ENCODE measurements at regions not wholly inside any gene's neighbourhood (a gene's known extent, or its start where the extent isn't known, plus 50 kb on each side); places are given as distances from the start of the nearest gene placed in this dataset.

DNA sequence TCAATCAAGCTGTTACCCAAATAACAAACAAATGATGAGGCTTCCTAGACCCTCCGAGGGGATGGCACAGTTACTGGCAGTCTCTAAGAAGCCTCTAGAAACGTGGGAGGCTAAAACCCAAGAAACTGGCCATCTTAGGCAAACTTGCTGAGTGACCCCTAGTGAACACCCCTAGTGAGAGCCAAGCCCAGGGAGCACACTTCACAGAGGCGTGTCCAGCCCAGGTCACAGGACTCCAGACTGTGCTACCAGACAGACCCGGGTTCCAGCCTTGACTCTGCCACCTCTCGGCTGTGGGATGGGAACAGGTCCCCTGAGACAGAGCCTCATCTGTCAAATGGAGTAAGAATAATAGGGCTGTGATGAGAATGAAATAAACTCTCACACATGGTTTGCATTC lies 83.5 kb upstream of the ASAP2 start:
- ChIA-PET POLR2A (no interaction called here), CTCF (no interaction called here)
- peaks cover 7% of the 10 kb centered on the region for H3K9me3 Mint-ChIP-seq
- DNase-seq: no peak
- H3K27me3 Mint-ChIP-seq: peaks cover 3% of the 10 kb centered on the region
- H3K4me1 Mint-ChIP-seq: no peaks in the 10 kb centered on the region
- H3K36me3 Mint-ChIP-seq (ENCODE audit: low read depth): no peaks in the 10 kb centered on the region
- H3K27ac Mint-ChIP-seq: no peak overlapping the region
- no peak overlapping the region for H3K4me3 Mint-ChIP-seq

DNA sequence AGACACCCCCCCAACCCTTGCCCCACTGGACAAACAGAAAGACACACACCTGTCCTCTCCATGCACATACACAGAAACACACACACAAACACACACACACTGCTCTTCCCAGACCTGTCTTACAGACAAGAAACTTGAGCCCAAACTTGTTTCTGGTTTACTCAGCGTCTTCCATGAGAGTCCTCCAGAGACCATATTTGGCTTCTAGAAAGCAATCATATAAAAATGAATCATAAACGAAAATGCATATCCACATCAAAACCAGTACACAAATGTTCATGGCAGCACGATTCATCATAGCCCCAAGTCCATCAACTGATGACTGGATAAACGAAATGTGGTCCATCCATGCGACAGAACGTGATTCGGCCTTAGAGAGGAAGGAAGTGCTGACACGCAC lies 84.2 kb upstream of the ASAP2 start:
- ChIA-PET POLR2A (no interaction called here), CTCF (no interaction called here)
- no peaks in the 10 kb centered on the region for H3K36me3 Mint-ChIP-seq (ENCODE audit: low read depth)
- H3K4me1 Mint-ChIP-seq: no peaks in the 10 kb centered on the region
- no peak overlapping the region for H3K27ac Mint-ChIP-seq
- H3K4me3 Mint-ChIP-seq: no peak overlapping the region
- DNase-seq: no peak
- peaks cover 7% of the 10 kb centered on the region for H3K9me3 Mint-ChIP-seq
- peaks cover 3% of the 10 kb centered on the region for H3K27me3 Mint-ChIP-seq

DNA sequence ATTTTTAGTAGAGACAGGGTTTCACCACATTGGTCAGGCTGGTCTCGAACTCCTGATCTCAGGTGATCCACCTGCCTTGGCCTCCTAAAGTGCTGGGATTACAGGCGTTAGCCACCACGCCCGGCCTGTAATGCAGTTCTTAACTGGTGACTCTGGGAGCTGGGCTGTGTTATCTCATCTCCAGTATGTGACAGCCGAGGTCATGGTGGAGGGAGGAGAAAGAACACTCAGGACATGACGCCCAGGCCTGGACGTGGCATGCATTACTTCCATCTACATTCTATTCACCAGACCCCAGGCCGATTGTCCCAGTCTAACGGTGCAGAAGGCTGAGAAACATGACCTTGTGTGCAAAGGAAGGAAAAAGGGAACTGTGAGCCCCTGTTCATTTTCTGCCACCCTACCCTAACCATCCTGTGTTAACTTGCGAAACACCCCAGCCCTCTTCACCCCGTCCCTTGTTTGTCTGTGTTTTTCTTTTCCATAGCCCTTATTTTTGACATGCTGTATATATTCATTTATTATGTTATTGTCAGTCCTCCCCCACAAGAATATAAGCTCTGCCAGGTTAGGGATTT lies 88.1 kb upstream of the ASAP2 start:
- CTCF ChIA-PET: no interaction called here
- POLR2A ChIA-PET: no interaction called here
- Mint-ChIP-seq H3K36me3 (ENCODE audit: low read depth) (no peaks in the 10 kb centered on the region), H3K9me3 (no peaks in the 10 kb centered on the region), H3K4me3 (no peak overlapping the region), H3K27ac (no peak overlapping the region), H3K27me3 (no peaks in the 10 kb centered on the region), H3K4me1 (no peaks in the 10 kb centered on the region)
- DNase-seq: no peak

DNA sequence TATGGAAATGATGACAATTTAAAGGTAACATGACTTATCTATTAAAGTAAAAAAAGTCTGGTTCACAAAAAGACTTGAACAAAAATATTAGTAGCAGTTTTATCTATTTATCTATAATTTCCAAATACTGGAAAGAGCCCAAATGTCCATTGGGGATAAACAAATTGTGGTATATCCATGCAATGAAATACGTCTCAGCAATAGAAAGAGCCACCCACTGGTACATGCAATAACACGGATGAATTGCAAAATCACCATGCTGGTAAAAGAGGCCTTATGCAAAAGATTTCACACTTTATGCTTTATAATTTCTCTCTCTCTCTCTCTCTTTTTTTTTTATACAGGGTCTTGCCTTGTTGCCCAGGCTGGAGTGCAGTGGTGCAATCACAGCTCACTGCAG lies 91.4 kb upstream of the ASAP2 start:
- no peaks in the 10 kb centered on the region for H3K4me1 Mint-ChIP-seq
- ChIA-PET POLR2A (no interaction called here), CTCF (no interaction called here)
- no peaks in the 10 kb centered on the region for H3K27me3 Mint-ChIP-seq
- H3K9me3 Mint-ChIP-seq: no peaks in the 10 kb centered on the region
- no peak for DNase-seq
- no peak overlapping the region for H3K4me3 Mint-ChIP-seq
- no peaks in the 10 kb centered on the region for H3K36me3 Mint-ChIP-seq (ENCODE audit: low read depth)
- H3K27ac Mint-ChIP-seq: no peak overlapping the region

DNA sequence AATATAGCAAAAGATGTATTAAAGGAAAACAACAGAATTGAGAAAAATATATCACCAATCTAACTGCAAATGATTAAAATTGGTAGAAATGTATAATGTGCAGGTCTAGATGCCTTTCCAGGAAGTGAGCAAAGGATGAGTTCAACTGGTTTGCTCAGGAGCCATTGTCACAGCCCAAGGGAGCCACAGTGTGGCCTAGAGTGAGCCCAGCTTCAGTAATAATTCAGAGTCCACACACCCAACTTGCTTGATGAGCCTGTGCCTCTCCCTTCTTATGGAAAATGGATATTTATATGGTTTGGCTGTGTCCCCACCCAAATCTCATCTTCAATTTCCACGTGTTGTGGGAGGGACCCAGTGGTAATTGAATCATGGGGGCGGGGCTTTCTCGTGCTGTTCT lies 92.2 kb upstream of the ASAP2 start:
- no peak overlapping the region for H3K4me3 Mint-ChIP-seq
- ChIA-PET CTCF (no interaction called here), POLR2A (no interaction called here)
- H3K27ac Mint-ChIP-seq: no peak overlapping the region
- H3K9me3 Mint-ChIP-seq: no peaks in the 10 kb centered on the region
- no peaks in the 10 kb centered on the region for H3K27me3 Mint-ChIP-seq
- no peaks in the 10 kb centered on the region for H3K36me3 Mint-ChIP-seq (ENCODE audit: low read depth)
- DNase-seq: no peak
- H3K4me1 Mint-ChIP-seq: no peaks in the 10 kb centered on the region

DNA sequence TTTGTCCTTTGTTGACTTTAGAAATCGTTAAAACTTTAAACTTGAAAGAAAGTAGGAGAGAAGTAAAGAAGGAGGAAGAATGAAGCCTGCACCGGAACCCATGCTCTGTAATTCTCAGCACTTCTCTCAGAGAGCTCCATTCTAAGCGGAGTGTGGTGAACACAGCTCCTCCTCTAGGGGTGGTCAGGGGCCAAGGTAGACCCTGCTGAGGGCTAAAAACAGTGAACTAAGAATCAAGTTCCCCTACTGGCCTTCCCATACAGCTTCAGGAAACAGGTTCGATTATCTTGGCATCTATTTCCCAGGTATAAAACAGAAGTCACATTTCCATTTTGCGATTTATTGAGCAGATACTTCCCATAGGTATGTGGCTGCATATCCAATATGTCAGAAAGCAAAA lies 92.7 kb upstream of the ASAP2 start:
- Mint-ChIP-seq H3K4me3 (no peak overlapping the region), H3K27ac (no peak overlapping the region)
- POLR2A ChIA-PET: no interaction called here

DNA sequence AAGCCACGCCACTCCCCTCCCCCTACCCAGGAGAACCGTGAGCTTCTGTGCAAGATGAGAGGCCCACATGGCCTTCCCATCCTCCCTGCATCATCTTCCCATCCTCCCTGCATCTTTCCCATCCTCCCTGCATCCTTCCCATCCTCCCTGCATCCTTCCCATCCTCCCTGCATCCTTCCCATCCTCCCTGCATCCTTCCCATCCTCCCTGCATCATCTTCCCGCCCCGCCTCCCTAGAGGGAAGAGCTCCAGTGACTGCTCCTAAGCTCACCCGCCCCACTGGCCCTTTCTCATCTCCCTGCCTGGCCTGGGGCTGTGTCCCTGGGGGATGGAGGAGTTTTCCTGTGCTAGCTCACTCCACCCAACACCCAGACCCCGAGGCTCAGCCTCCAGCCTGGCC lies 93.3 kb upstream of the ASAP2 start:
- Mint-ChIP-seq H3K36me3 (ENCODE audit: low read depth) (no peaks in the 10 kb centered on the region), H3K4me1 (no peaks in the 10 kb centered on the region), H3K27me3 (no peaks in the 10 kb centered on the region), H3K27ac (no peak overlapping the region), H3K4me3 (no peak overlapping the region), H3K9me3 (no peaks in the 10 kb centered on the region)
- no peak for DNase-seq
- CTCF ChIA-PET: interaction anchor here (0.9 kb wide), 1 partner anchor 16 kb away, joined by 3 read pairs; no protein-coding TSS in a partner anchor
- POLR2A ChIA-PET: no interaction called here

More for the DNA sequence above, 92.7 kb upstream of the ASAP2 start:
- CTCF ChIA-PET: interaction anchor here (0.9 kb wide), 1 partner anchor 17 kb away, joined by 3 read pairs; no protein-coding TSS in a partner anchor
- no peak for DNase-seq
- Mint-ChIP-seq H3K9me3 (no peaks in the 10 kb centered on the region), H3K36me3 (ENCODE audit: low read depth) (no peaks in the 10 kb centered on the region), H3K4me1 (no peaks in the 10 kb centered on the region), H3K27me3 (no peaks in the 10 kb centered on the region)

DNA sequence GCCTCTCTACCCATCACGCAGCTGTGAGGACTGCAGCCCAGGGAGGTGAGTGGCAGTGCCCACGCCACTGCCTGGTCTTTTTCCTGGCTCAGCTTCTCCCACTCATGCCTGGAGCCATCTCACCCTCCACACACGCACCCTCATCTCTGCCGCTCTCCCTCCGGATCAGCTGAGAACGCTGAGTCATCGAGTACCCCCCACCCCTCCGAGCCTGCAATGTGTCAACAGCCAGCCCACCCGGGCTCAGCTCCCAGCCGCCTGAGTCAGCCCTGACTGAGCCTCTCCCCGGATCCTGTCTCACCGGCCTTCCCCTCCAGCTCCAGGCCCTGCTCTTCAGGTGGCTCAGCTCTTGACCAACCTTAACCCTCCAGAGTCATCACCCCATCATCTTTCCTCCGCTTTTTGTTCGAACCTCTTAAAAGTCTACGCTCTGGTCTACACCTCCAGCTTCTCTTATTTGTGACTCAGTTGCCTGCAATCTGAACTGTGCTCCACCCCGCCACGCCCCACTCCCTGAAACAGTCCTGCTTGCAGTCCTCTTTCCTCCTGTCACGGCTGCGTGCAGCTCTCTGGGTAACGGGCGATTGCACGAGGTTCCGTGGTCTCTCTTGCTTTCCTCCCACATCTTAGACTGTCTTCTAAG lies 94.4 kb upstream of the ASAP2 start:
- ChIA-PET POLR2A (no interaction called here), CTCF (interaction anchor here (0.8 to 0.9 kb wide), 2 partner anchors 27 to 239 kb away, joined by 3 to 4 read pairs; no protein-coding TSS in a partner anchor)
- no peak overlapping the region for H3K27ac Mint-ChIP-seq
- no peaks in the 10 kb centered on the region for H3K27me3 Mint-ChIP-seq
- no peaks in the 10 kb centered on the region for H3K36me3 Mint-ChIP-seq (ENCODE audit: low read depth)
- H3K4me3 Mint-ChIP-seq: no peak overlapping the region
- H3K9me3 Mint-ChIP-seq: no peaks in the 10 kb centered on the region
- DNase-seq: no peak
- no peaks in the 10 kb centered on the region for H3K4me1 Mint-ChIP-seq

DNA sequence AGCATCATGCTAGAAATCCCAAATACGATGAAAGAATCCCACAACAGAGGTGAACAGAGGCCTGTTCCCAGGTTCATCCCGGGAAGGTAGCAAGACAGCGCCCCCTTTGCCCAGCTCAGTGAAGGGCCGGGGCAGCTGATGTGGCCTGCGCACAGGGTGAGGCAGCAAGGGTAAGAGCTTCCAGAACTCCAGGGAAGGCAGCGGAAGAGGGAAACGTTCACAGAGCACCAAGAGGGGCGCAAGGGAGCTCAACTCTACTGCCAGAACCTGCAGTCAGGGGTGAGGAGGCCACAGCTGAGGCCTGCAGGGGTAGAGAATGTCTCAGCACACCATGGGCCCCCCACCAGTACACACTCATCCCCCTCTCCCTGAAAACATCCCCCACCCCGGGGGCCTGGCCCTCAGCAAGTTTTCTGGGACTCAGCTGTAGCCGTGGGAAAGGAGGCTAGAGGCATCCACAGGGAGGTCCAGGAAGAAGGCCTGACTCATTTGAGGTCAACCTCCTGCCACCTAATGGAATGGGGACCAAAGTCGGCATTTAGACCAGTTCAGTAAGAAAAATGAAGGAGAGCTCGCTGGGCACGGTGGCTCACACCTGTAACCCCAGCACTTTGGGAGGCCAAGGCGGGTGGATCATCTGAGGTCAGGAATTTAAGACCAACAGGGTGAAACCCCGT lies 95.6 kb upstream of the ASAP2 start:
- ChIA-PET CTCF (no interaction called here), POLR2A (no interaction called here)
- no peak for DNase-seq
- Mint-ChIP-seq H3K4me1 (no peaks in the 10 kb centered on the region), H3K27me3 (no peaks in the 10 kb centered on the region), H3K9me3 (no peaks in the 10 kb centered on the region), H3K4me3 (no peak overlapping the region), H3K36me3 (ENCODE audit: low read depth) (no peaks in the 10 kb centered on the region), H3K27ac (no peak overlapping the region)

DNA sequence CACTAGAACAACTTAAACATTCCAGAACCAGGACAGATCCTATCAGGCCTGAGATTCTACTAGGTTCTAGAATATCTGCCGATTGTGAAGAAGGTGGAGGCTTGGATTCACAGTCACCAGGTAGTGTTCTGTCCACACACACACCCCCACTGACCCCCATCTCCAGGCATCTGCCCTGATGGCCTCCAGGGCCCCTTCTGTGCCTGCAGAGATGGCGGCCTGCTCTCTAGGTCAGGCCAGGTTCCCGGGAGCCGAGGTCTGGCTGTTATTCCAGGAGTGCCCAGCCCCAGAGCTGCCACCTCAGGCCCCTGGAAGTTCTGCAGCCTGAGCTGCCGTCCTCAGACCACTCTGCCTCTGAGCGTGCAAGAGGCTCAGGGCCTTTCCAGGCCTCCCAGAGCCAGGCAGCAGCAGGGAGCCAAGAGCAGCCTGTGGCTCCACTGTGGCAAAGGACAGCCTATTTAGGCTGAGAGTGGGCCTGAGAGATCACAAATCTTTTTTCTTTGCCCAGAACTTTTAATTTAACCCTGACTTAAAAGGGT lies 96.2 kb upstream of the ASAP2 start:
- Mint-ChIP-seq H3K36me3 (ENCODE audit: low read depth) (no peaks in the 10 kb centered on the region), H3K9me3 (no peaks in the 10 kb centered on the region), H3K4me1 (no peaks in the 10 kb centered on the region), H3K4me3 (no peak overlapping the region), H3K27me3 (peaks cover 2% of the 10 kb centered on the region), H3K27ac (no peak overlapping the region)
- DNase-seq: no peak
- CTCF ChIA-PET: no interaction called here
- POLR2A ChIA-PET: no interaction called here

DNA sequence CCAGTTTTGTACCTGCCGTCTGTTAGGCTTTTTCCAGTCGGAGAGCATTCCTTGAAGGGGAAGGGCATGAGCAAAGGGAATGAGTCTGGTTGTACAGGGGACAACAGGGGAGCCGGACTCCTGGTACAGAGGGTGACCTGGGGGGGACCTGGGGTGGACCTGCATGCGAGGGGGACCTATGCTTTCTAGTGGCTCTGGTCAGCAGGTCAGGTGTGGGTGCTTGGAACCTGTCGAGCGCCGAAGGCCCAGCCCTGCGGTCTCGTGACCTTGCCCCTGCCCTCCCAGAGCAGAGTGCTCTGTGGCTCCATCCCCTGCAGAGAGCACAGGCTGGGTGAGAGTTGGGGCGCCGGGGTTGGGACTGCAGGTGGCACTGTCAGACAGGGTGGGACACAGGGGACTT lies 96.7 kb upstream of the ASAP2 start:
- no peak overlapping the region for H3K4me3 Mint-ChIP-seq
- H3K4me1 Mint-ChIP-seq: no peaks in the 10 kb centered on the region
- POLR2A ChIA-PET: no interaction called here
- no peak overlapping the region for H3K27ac Mint-ChIP-seq
- H3K9me3 Mint-ChIP-seq: no peaks in the 10 kb centered on the region
- H3K36me3 Mint-ChIP-seq (ENCODE audit: low read depth): no peaks in the 10 kb centered on the region
- DNase-seq: no peak
- peaks cover 2% of the 10 kb centered on the region for H3K27me3 Mint-ChIP-seq
- CTCF ChIA-PET: no interaction called here

DNA sequence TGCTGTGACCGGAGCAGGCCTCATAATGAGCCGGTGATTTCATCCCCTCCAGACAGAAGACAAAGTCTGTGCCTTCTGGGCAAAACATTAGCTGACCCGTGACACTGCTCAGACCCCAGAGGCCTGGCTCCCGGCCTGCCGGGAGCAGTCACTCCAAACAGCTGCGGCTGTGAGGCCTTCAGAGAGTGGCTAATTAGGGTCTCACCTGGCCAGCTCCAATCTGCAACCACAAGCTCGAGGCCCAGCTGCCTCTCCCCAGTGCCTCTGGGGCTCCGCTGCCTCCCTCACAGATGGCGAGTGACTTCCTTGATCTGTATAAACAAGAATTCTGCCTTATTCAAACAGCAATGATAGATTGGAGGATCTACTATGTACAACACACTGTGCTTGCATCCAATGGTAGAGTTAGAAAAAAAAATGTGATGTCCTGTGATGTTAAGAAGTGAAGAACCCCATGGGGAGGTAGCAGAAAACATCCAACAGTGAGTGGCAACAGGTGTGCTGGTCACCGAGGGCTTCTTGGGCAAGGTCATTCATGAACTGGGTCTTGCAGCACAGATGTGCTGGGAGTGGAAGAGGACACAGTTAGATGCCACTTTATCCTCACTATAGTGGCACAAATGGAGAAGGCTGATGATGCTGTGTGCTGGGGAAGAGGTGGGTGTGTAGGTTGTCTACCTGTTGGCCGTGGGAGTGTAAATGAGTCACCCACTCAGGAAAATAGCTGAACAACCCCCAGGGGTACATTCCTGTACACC lies 98.2 kb upstream of the ASAP2 start:
- no peaks in the 10 kb centered on the region for H3K4me1 Mint-ChIP-seq
- H3K36me3 Mint-ChIP-seq (ENCODE audit: low read depth): no peaks in the 10 kb centered on the region
- no peaks in the 10 kb centered on the region for H3K9me3 Mint-ChIP-seq
- no peak overlapping the region for H3K27ac Mint-ChIP-seq
- CTCF ChIA-PET: no interaction called here
- no peak overlapping the region for H3K4me3 Mint-ChIP-seq
- peaks cover 2% of the 10 kb centered on the region for H3K27me3 Mint-ChIP-seq
- no peak for DNase-seq
- POLR2A ChIA-PET: no interaction called here
